Neuronal stem cell (in vitro differentiated cells): ENCODE measurements at regions not wholly inside any gene's neighbourhood (a gene's known extent, or its start where the extent isn't known, plus 50 kb on each side); places are given as distances from the start of the nearest gene placed in this dataset.
"Not testable (repeated sequence)": the region's sequence is repeated elsewhere in the genome, so short reads cannot be mapped to it uniquely, and the experiment has no call there.

ENCODE experiments used
- DNase-seq: peaks from one replicate; pipeline ENCODE4 v3.0.0-alpha.2; 2013; ENCODE audit warnings: low spot score
- H2AFZ ChIP-seq: one replicate; pipeline ENCODE4 v1.6.1; 2013; ENCODE audit warnings: mild to moderate bottlenecking, low read length, inconsistent platforms
- H2AK5ac ChIP-seq: 2 replicates; pipeline ENCODE4 v1.6.1; 2013; ENCODE audit warnings: low read depth, mild to moderate bottlenecking, inconsistent platforms, low read length, moderate library complexity, mixed read lengths
- H2BK120ac ChIP-seq: 2 replicates; pipeline ENCODE4 v1.6.1; 2013; ENCODE audit warnings: low read depth, mild to moderate bottlenecking, inconsistent platforms, low read length, moderate library complexity, mixed read lengths
- H2BK12ac ChIP-seq: one replicate; pipeline ENCODE4 v1.6.1; 2013; ENCODE audit warnings: low read length, inconsistent platforms
- H2BK15ac ChIP-seq: 2 replicates; pipeline ENCODE4 v1.6.1; 2013; ENCODE audit warnings: mild to moderate bottlenecking, low read length, inconsistent platforms, mixed read lengths
- H2BK5ac ChIP-seq: one replicate; pipeline ENCODE4 v1.6.1; 2013; ENCODE audit warnings: inconsistent platforms, mild to moderate bottlenecking, low read length, moderate library complexity
- H3K14ac ChIP-seq: one replicate; pipeline ENCODE4 v1.6.1; 2013; ENCODE audit warnings: low read length, inconsistent platforms
- H3K18ac ChIP-seq: 2 replicates; pipeline ENCODE4 v1.6.1; 2013; ENCODE audit warnings: low read length, inconsistent platforms
- H3K23ac ChIP-seq: 2 replicates; pipeline ENCODE4 v1.6.1; 2013; ENCODE audit warnings: low read depth, mild to moderate bottlenecking, mixed read lengths, low read length, inconsistent platforms; ENCODE audit not compliant: poor library complexity
- H3K27ac ChIP-seq: replicated peaks from 3 replicates; pipeline ENCODE4 v1.5.1; 2013; ENCODE audit warnings: low read length, inconsistent platforms
- H3K27me3 ChIP-seq, 3 experiments: 2 replicates each; pipeline ENCODE4 v1.6.1; 2013; ENCODE audit warnings: low read length in 3 of 3, mild to moderate bottlenecking in 2 of 3, inconsistent platforms in 1 of 3, low read depth in 1 of 3, mixed read lengths in 1 of 3, moderate library complexity in 1 of 3; ENCODE audit not compliant: control insufficient read depth in 3 of 3, insufficient read depth in 3 of 3
- H3K36me3 ChIP-seq, 2 donors: replicated peaks in 1 of 2; 2 replicates each; pipeline ENCODE4 v1.6.1; 2013; ENCODE audit warnings: low read length in 2 of 2; ENCODE audit not compliant: control insufficient read depth in 2 of 2, insufficient read depth in 2 of 2
- H3K4ac ChIP-seq: 2 replicates; pipeline ENCODE4 v1.6.1; 2013; ENCODE audit warnings: inconsistent platforms, mild to moderate bottlenecking, low read length, moderate library complexity
- H3K4me1 ChIP-seq, 2 donors: 1 replicate in 1 of 2; 2 replicates in 1 of 2; pipeline ENCODE4 v1.6.1; 2013; ENCODE audit warnings: low read length in 2 of 2, low read depth in 1 of 2; ENCODE audit not compliant: control insufficient read depth in 2 of 2, insufficient read depth in 1 of 2
- H3K4me2 ChIP-seq: one replicate; pipeline ENCODE4 v1.6.1; 2013; ENCODE audit warnings: mild to moderate bottlenecking, low read length, inconsistent platforms; ENCODE audit not compliant: insufficient read depth, poor library complexity, severe bottlenecking
- H3K4me3 ChIP-seq, 2 donors: 2 replicates each; pipeline ENCODE4 v1.5.1; 2013; ENCODE audit warnings: low read length in 2 of 2, mild to moderate bottlenecking in 2 of 2, inconsistent platforms in 1 of 2, moderate library complexity in 1 of 2
- H3K79me1 ChIP-seq: one replicate; pipeline ENCODE4 v1.6.1; 2013; ENCODE audit warnings: low read depth, mild to moderate bottlenecking, inconsistent platforms, low read length, moderate library complexity
- H3K9ac ChIP-seq: one replicate; pipeline ENCODE4 v1.6.1; 2013; ENCODE audit warnings: mild to moderate bottlenecking, low read depth, low read length, inconsistent platforms; ENCODE audit not compliant: poor library complexity
- H3K9me3 ChIP-seq, 2 donors: replicated peaks in 1 of 2; 2 replicates each; pipeline versions ENCODE3 to v1.6.1; 2013; ENCODE audit warnings: low read length in 2 of 2, mild to moderate bottlenecking in 2 of 2, inconsistent platforms in 1 of 2, low read depth in 1 of 2, mixed read lengths in 1 of 2, moderate library complexity in 1 of 2; ENCODE audit not compliant: control insufficient read depth in 2 of 2, insufficient read depth in 1 of 2
- H4K8ac ChIP-seq: one replicate; pipeline ENCODE4 v1.6.1; 2013; ENCODE audit warnings: low read depth, mild to moderate bottlenecking, inconsistent platforms, low read length, moderate library complexity
- H4K91ac ChIP-seq: one replicate; pipeline ENCODE4 v1.6.1; 2013; ENCODE audit warnings: low read length, low read depth, mild to moderate bottlenecking, inconsistent platforms; ENCODE audit not compliant: poor library complexity
- WGBS, 2 donors: extraction: QIAGEN DNeasy Blood & Tissue Kit; methylation state at CpG; one replicate each; pipeline ENCODE4 v1.1.7; 2013; ENCODE audit warnings: missing lambda C conversion rate in 2 of 2, mixed read lengths in 1 of 2; ENCODE audit not compliant: insufficient read length in 2 of 2, insufficient replicate concordance in 1 of 2; ENCODE audit errors: extremely low coverage in 2 of 2; 5-methylcytosine and 5-hydroxymethylcytosine counted together

DNA sequence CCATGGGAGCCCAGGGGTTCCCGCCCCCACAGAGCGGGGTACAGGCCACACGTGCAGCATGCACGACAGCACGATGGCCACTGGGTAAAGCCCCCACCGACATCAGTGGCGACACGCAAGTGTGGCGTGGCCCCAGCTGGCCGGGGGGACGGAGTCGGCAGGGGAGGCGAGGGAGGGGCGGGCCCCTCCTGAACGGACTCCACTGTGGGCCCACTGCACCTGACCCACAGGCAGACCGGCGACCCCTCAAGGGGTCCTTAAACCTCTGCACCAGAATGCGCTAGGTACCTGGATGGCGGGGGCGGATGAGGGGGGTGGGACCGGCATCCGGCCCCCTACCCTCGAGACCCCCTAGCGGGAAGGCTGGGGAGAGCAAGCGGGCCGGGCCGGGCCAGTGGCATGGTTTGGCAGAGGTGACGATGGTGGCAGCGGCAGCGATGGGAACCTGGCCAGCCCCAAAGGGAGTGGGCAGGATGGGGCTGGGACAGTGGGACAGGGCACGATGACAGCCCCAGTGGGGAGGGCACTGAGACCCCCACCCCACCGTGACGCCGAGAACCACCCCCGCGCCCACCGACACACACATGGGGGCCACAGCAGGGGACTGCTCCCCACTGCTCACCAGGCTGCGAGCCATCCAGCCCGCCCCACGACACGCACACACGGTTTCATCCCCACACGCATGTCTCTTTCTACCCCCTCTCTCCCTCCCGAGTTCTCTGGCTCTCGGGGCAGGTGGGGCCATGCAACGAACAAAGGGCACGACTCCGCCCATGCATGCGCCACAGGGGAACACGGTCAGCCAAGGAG is 91.9 kb upstream of the ANKRD30BL start:
- Histone ChIP-seq H3K4me1 (no peaks in the 10 kb centered on the region), H3K9me3 (no peaks in the 10 kb centered on the region), H3K36me3 (no peaks in the 10 kb centered on the region), H3K18ac (peak overlapping the region; percentile 83), H2BK5ac (no peak overlapping the region), H2BK12ac (no peak overlapping the region), H2BK120ac (no peak overlapping the region), H3K4me3 (no peak overlapping the region), H2AFZ (no peak overlapping the region), H3K27ac (no peak overlapping the region), H3K79me1 (no peaks in the 10 kb centered on the region), H3K14ac (peak overlapping the region; percentile 82), H4K91ac (no peak overlapping the region), H3K4me2 (no peak overlapping the region), H3K23ac (no peak overlapping the region), H3K9ac (peak overlapping the region; percentile 44), H3K4ac (no peak overlapping the region), H2BK15ac (no peak overlapping the region), H3K27me3 (no peaks in the 10 kb centered on the region), H4K8ac (no peak overlapping the region), H2AK5ac (peak overlapping the region; percentile 63)
- DNase-seq, result no peak
- no CpG with 5 or more reads among the region's 50 CpGs for WGBS, 2 donors

DNA sequence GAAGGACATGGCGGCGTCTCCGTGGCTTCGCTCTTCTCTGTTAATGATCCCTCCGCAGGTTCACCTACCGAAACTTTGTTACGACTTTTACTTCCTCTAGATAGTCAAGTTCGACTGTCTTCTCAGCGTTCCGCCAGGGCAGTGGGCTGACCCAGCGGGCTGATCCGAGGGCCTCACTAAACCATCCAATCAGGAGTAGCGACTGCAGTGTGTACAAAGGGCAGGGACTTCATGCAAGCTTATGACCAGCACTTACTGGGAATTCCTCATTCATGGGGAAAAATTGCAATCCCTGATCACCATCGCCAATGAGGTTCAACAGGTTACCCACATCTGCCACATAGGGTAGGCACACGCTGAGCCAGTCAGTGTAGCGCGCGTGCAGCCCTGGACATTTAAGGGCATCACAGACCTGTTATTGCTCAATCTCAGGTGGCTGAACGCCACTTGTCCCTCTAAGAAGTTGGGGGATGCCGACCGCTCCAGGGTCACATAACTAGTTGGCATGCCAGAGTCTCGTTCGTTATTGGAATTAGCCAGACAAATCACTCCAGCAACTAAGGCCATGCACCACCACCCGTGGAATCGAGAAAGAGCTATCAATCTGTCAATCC is 92.7 kb upstream of the ANKRD30BL start:
- H2BK120ac ChIP-seq, H3K14ac ChIP-seq, H3K36me3 ChIP-seq, H3K4me2 ChIP-seq, H2AFZ ChIP-seq, H3K79me1 ChIP-seq, H2BK12ac ChIP-seq, H3K27ac ChIP-seq, H3K4ac ChIP-seq, H3K4me1 ChIP-seq, H2BK5ac ChIP-seq, H3K9me3 ChIP-seq, H3K27me3 ChIP-seq, H3K23ac ChIP-seq, H2AK5ac ChIP-seq, H4K91ac ChIP-seq, H2BK15ac ChIP-seq, H4K8ac ChIP-seq, DNase-seq, H3K4me3 ChIP-seq: not testable (repeated sequence)
- Histone ChIP-seq H3K18ac (peak overlapping the region; percentile 83), H3K9ac (peak overlapping the region; percentile 44)
- no CpG with 5 or more reads among the region's 25 CpGs for WGBS, 2 donors

DNA sequence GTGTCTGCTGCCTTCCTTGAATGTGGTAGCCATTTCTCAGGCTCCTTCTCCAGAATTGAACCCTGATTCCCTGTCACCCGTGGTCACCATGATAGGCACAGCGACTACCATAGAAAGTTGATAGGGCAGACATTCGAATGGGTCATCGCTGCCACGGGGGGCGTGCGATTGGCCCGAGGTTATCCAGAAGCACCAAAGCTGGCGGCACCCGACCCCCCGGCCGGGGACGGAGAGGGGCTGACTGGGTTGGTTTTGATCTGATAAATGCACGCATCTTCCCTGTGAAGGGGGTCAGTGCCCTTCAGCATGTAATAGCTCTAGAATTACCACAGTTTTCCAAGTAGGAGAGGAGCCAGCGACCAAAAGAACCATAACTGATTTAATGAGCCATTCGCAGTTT is 94.0 kb upstream of the ANKRD30BL start:
- H3K79me1 ChIP-seq, result no peaks in the 10 kb centered on the region
- H3K23ac ChIP-seq, result no peak overlapping the region
- no peak overlapping the region for H3K4me3 ChIP-seq
- H3K4me1 ChIP-seq, result no peaks in the 10 kb centered on the region
- H3K27ac ChIP-seq, result no peak overlapping the region
- H2BK120ac ChIP-seq, result no peak overlapping the region
- no peak overlapping the region for H3K9ac ChIP-seq
- no peak overlapping the region for H2BK12ac ChIP-seq
- no peaks in the 10 kb centered on the region for H3K9me3 ChIP-seq
- no peak overlapping the region for H3K4ac ChIP-seq
- WGBS, 2 donors, result no CpG with 5 or more reads among the region's 16 CpGs
- no peak for DNase-seq
- no peak overlapping the region for H2BK5ac ChIP-seq
- no peak overlapping the region for H3K14ac ChIP-seq
- H3K36me3 ChIP-seq, result no peaks in the 10 kb centered on the region
- no peak overlapping the region for H4K91ac ChIP-seq
- no peaks in the 10 kb centered on the region for H3K27me3 ChIP-seq
- H3K18ac ChIP-seq, result no peak overlapping the region
- no peak overlapping the region for H2AK5ac ChIP-seq
- no peak overlapping the region for H3K4me2 ChIP-seq
- no peak overlapping the region for H2AFZ ChIP-seq
- no peak overlapping the region for H4K8ac ChIP-seq
- no peak overlapping the region for H2BK15ac ChIP-seq

DNA sequence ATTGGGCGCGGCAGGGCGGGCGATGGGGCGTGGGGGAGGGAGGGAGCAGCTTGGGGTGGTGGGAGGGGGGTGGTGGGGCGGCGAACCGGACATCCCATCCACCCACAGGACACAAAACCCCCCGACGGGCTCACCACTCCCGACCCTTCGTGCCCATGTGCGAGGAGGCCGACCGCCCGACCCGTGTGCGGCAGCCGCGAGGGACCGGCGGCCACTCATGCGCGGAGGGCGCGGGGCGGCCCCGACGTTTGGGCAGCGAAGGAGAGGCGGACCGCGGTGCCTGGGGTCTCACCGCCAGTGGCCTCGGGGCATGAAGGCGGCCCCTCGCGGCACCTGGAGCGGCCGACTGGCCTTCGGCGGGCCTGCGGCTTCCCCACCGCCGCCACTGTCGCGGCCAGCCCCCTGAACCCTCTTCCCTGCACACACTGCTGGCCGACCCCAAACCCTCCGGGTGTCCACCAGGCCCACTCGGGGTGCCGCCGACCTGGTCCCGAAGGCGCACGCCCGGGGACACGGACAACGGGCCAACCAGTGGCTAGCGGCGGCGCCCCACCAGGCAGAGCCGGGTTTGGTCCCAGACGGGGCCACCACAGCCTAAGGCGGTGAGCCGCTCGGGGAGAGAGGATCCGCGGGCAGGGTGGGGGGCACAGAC is 94.6 kb upstream of the ANKRD30BL start:
- Histone ChIP-seq H2BK15ac (no peak overlapping the region), H2AK5ac (no peak overlapping the region), H2AFZ (no peak overlapping the region), H3K36me3 (no peaks in the 10 kb centered on the region), H4K8ac (no peak overlapping the region), H3K4me3 (no peak overlapping the region), H3K27me3 (no peaks in the 10 kb centered on the region), H4K91ac (no peak overlapping the region), H3K79me1 (no peaks in the 10 kb centered on the region), H3K27ac (no peak overlapping the region), H3K4me1 (no peaks in the 10 kb centered on the region), H2BK120ac (no peak overlapping the region), H3K9me3 (no peaks in the 10 kb centered on the region), H2BK12ac (no peak overlapping the region), H3K14ac (no peak overlapping the region), H3K4me2 (no peak overlapping the region), H3K9ac (no peak overlapping the region), H3K23ac (no peak overlapping the region), H3K18ac (no peak overlapping the region), H3K4ac (no peak overlapping the region), H2BK5ac (no peak overlapping the region)
- DNase-seq, result no peak
- no CpG with 5 or more reads among the region's 68 CpGs for WGBS, 2 donors
